ENCODE measurements at regions not wholly inside any gene's neighbourhood (a gene's known extent, or its start where the extent isn't known, plus 50 kb on each side); places are given as distances from the start of the nearest gene placed in this dataset.

DNA sequence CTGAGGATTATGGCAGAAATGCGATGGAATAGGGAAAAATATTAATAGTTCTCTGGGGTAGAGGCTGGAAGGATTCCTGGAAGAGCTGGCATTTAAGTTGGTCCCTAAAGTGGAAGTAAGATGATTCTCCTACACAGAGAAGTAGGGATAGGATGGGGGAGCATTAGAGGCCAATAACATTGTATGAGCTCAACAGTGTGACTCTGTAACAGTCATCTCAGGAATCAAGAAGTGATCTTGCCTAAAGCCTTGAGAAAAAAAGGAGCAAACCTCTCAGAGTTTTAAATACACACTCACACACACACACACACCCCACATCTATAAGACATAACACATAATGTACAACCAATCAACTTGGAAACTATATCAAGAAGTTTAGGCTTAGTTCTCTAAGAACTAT is 117.7 kb upstream of the CDK1 start:
- no peak overlapping the region for H3K27ac ChIP-seq (ENCODE audit: low read length)
- peaks cover 3% of the 10 kb centered on the region for H3K9me3 ChIP-seq (ENCODE audit: control insufficient read depth, insufficient read depth, low read length)
- TF ChIP-seq, protein P1, sequence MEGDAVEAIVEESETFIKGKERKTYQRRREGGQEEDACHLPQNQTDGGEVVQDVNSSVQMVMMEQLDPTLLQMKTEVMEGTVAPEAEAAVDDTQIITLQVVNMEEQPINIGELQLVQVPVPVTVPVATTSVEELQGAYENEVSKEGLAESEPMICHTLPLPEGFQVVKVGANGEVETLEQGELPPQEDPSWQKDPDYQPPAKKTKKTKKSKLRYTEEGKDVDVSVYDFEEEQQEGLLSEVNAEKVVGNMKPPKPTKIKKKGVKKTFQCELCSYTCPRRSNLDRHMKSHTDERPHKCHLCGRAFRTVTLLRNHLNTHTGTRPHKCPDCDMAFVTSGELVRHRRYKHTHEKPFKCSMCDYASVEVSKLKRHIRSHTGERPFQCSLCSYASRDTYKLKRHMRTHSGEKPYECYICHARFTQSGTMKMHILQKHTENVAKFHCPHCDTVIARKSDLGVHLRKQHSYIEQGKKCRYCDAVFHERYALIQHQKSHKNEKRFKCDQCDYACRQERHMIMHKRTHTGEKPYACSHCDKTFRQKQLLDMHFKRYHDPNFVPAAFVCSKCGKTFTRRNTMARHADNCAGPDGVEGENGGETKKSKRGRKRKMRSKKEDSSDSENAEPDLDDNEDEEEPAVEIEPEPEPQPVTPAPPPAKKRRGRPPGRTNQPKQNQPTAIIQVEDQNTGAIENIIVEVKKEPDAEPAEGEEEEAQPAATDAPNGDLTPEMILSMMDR (IDR thresholded peaks at IDR 0.05), result no peak
- H3K4me3 Mint-ChIP-seq, result no peak overlapping the region
- H3K27me3 Mint-ChIP-seq (ENCODE audit: low read depth in 2 of 2), result peaks cover 0 to 20% of the 10 kb centered on the region in 2 donors
- DNase-seq (no peak), ATAC-seq (no peak)
- H3K36me3 Mint-ChIP-seq, result no peaks in the 10 kb centered on the region
- no peaks in the 10 kb centered on the region for H3K27me3 ChIP-seq (ENCODE audit: control insufficient read depth, insufficient read depth, low read length)
- H3K36me3 ChIP-seq (ENCODE audit: control insufficient read depth, insufficient read depth, low read length), result no peaks in the 10 kb centered on the region
- intact Hi-C loops (cut with micrococcal nuclease), result no loop called here
- no peak overlapping the region for H3K4me3 ChIP-seq (ENCODE audit: low read length)
- H3K4me1 ChIP-seq (ENCODE audit: control insufficient read depth, insufficient read depth, low read length), result no peaks in the 10 kb centered on the region
- 59% methylated on average over 1 of the region's 1 CpG for WGBS (ENCODE audit: insufficient coverage)
- no peak overlapping the region for H3K27ac Mint-ChIP-seq
- no peaks in the 10 kb centered on the region for H3K4me1 Mint-ChIP-seq
- no peaks in the 10 kb centered on the region for H3K9me3 Mint-ChIP-seq

DNA sequence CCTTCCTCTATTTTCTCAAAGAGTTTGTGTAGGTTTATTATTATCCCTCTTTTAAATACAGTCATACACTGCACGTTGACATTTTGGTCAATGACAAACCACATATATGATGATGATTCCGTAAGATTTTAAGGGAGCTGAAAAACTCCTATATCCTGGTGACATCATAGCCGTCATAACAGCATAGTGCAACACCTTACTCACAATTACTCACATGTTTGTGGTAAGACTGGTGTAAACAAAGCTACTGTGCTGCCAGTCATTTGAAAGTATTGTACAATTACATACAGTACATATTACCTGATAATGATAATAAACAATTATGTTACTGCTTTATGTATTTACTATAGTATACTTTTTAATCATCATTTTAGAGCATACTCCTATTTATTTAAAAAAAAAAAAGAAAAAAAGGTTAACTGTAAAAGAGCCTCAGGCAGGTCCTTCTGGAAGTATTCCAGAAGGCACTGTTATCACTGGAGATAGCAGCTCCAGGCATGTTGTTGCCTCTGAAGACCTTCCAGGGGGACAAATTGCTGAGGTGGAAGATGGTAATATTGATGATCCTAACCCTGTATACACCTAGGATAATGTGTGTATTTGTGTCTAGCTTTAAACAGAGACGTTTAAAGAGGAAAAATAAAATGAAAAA is 123.3 kb upstream of the CDK1 start:
- H3K27ac ChIP-seq (ENCODE audit: low read length), result no peak overlapping the region
- no peak for ATAC-seq
- Mint-ChIP-seq H3K36me3 (no peaks in the 10 kb centered on the region), H3K9me3 (no peaks in the 10 kb centered on the region), H3K4me1 (no peaks in the 10 kb centered on the region), H3K4me3 (no peak overlapping the region), H3K27ac (no peak overlapping the region), H3K27me3 (ENCODE audit: low read depth in 2 of 2) (peaks cover 0 to under 1% of the 10 kb centered on the region in 2 donors)
- no peaks in the 10 kb centered on the region for H3K36me3 ChIP-seq (ENCODE audit: control insufficient read depth, insufficient read depth, low read length)
- H3K9me3 ChIP-seq (ENCODE audit: control insufficient read depth, insufficient read depth, low read length), result peaks cover 3% of the 10 kb centered on the region
- WGBS (ENCODE audit: insufficient coverage), result 50% methylated on average over 2 of the region's 4 CpGs
- no peaks in the 10 kb centered on the region for H3K27me3 ChIP-seq (ENCODE audit: control insufficient read depth, insufficient read depth, low read length)
- TF ChIP-seq, protein P1 (IDR thresholded peaks at IDR 0.05), result no peak
- no peak for DNase-seq
- no peak overlapping the region for H3K4me3 ChIP-seq (ENCODE audit: low read length)
- no peaks in the 10 kb centered on the region for H3K4me1 ChIP-seq (ENCODE audit: control insufficient read depth, insufficient read depth, low read length)
- intact Hi-C loops (cut with micrococcal nuclease), result no loop called here

DNA sequence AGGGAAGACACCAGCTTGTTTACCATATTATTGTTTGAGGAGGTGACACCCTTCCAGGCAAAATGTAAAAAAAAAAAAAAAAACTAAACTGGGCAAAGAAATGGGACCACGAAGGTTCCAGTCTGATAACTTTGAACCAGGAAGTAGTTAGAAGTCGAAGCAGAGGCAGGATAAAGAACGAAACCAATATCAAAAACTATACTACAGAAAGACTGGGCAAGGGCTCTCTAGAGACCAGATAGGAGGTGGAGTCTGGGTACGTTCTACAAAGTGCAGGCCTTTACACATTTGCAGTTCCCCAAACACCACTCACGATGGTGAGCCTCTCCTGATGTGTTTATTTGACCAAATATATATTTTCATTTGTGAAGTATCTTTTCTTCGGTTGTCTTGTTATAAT is 125.7 kb upstream of the CDK1 start:
- Mint-ChIP-seq H3K9me3 (no peaks in the 10 kb centered on the region), H3K4me3 (no peak overlapping the region), H3K36me3 (no peaks in the 10 kb centered on the region), H3K27me3 (ENCODE audit: low read depth in 2 of 2) (no peaks in the 10 kb centered on the region), H3K27ac (no peak overlapping the region), H3K4me1 (no peaks in the 10 kb centered on the region)
- Histone ChIP-seq H3K4me1 (ENCODE audit: control insufficient read depth, insufficient read depth, low read length) (no peaks in the 10 kb centered on the region), H3K27me3 (ENCODE audit: control insufficient read depth, insufficient read depth, low read length) (no peaks in the 10 kb centered on the region), H3K27ac (ENCODE audit: low read length) (no peak overlapping the region), H3K4me3 (ENCODE audit: low read length) (no peak overlapping the region), H3K9me3 (ENCODE audit: control insufficient read depth, insufficient read depth, low read length) (no peaks in the 10 kb centered on the region), H3K36me3 (ENCODE audit: control insufficient read depth, insufficient read depth, low read length) (no peaks in the 10 kb centered on the region)
- 100% methylated on average over 1 of the region's 6 CpGs for WGBS (ENCODE audit: insufficient coverage)
- TF ChIP-seq, protein P1 (IDR thresholded peaks at IDR 0.05), result no peak
- ATAC-seq (no peak), DNase-seq (no peak)
- intact Hi-C loops (cut with micrococcal nuclease), result no loop called here

DNA sequence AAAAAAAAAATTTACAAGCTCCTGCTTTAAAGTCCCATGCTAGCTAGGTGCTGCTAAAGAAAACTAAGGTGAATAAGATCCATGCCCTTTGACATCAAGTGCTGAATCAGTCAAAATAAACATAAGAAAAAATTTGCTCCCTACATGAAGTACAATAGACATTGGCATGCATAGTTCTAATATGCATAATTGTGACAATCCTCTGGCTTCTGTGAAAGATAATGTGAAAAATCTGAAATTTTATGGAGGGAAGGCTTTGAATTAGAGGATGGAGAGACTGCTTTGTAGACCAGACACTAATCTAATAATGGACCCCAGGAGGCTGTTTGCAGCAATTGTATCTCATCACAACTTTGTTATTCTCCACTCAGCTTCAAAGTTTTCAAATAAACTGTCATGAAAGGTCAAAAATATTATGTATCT is 127.9 kb upstream of the CDK1 start:
- no peak overlapping the region for H3K4me3 ChIP-seq (ENCODE audit: low read length)
- H3K4me1 ChIP-seq (ENCODE audit: control insufficient read depth, insufficient read depth, low read length), result no peaks in the 10 kb centered on the region
- no peaks in the 10 kb centered on the region for H3K27me3 ChIP-seq (ENCODE audit: control insufficient read depth, insufficient read depth, low read length)
- Mint-ChIP-seq H3K4me1 (no peaks in the 10 kb centered on the region), H3K36me3 (no peaks in the 10 kb centered on the region), H3K4me3 (no peak overlapping the region), H3K27ac (no peak overlapping the region), H3K27me3 (ENCODE audit: low read depth in 2 of 2) (no peaks in the 10 kb centered on the region), H3K9me3 (no peaks in the 10 kb centered on the region)
- DNase-seq, result no peak
- TF ChIP-seq, protein P1 (IDR thresholded peaks at IDR 0.05), result no peak
- no peaks in the 10 kb centered on the region for H3K36me3 ChIP-seq (ENCODE audit: control insufficient read depth, insufficient read depth, low read length)
- no peaks in the 10 kb centered on the region for H3K9me3 ChIP-seq (ENCODE audit: control insufficient read depth, insufficient read depth, low read length)
- no peak for ATAC-seq
- H3K27ac ChIP-seq (ENCODE audit: low read length), result no peak overlapping the region
- intact Hi-C loops (cut with micrococcal nuclease), result no loop called here

Data from natural killer cell (primary cell).